GM19351 (cell line): ENCODE measurements at regions not wholly inside any gene's neighbourhood (a gene's known extent, or its start where the extent isn't known, plus 50 kb on each side); places are given as distances from the start of the nearest gene placed in this dataset.

ENCODE experiments used
- ATAC-seq: cut with Tn5 transposase; IDR thresholded peaks from one replicate; pipeline ENCODE4 v1.9.1; 2021; ENCODE audit warnings: mild to moderate bottlenecking, moderate library complexity; ENCODE audit not compliant: unreplicated experiment

DNA sequence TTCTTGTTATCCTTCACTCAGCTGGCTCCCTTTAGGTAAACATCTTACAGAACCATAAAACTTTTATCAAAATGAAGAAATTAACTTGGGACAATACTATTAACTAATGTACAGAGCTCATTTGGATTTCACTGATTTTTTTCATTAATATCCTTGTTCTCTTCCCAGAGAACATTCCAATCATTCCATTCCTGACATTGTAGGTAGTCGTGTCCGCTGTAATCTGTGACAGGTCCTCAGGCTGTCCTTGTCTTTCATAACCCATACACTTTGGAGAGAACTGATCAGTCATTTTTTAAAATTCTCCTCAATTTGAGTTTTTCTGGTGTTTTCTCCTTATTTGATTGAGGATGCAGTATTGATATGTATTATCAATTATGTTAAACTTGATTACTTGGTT is 916.8 kb downstream of the GALC start:
- no peak for ATAC-seq

DNA sequence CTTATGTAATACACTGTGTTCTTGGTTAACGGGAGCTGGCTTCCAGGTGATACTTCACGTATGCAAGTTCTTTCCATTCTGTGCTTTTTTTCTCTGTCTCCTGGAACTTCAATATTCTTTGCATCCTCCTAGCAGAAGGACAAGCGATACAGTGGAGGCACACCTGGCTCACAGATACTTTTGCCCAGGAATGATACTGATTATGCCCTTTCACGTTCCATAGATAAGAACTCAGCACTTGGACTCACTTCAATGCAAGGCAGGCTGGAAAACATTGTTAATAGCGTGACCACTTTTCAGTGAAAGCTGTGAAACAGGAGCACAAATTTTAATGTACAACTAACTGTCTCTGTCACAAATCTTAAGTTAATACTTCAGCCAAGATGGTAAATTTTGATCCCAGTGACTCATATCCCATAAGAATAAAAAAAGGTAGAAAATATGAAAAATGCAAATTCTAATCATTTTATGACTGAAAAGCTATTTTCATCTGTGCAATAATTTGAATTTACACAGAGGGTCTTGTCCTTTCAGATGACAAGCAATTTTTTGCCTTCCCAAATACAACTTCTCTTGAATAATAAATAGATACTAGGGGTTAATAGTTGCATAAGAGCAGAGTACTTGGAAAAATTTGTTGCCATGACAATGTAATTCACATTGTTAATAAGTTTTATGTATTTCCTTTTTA is 919.0 kb downstream of the GALC start:
- ATAC-seq, result no peak

DNA sequence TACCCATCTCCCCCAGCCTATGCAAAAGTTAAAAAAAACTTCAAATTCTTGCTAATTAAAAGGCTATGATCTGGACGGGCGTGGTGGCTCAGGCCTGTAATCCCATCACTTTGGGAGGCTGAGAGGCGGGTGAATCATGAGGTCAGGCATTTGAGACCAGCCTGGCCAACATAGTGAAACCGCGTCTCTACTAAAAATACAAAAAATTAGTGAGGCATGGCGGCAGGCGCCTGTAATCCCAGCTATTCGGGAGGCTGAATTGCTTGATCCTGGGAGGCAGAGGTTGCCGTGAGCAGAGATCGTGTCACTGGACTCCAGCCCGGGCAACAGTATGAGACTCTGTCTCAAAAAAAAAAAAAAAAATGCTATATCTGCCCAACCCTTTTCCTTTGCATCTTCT is 925.4 kb downstream of the GALC start:
- no peak for ATAC-seq

DNA sequence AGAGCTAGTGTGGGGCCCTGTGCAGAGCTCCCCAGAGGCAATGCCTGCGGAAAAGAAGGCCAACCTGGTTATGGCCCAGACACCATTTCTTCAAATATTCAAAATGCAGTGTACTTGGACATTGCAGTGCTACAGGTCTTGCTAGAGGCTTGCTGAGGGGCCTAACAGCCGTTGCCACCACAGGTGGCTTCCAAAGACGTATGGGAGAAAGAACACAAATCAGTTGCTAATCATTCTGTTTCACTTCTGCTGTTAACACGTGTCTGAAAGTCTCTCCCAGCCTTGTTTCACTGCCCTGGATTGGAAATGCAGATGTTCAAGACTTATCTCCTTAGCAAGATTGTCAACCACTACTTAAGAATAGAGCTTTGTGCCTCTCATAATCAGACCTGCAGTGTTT is 925.9 kb downstream of the GALC start:
- no peak for ATAC-seq

DNA sequence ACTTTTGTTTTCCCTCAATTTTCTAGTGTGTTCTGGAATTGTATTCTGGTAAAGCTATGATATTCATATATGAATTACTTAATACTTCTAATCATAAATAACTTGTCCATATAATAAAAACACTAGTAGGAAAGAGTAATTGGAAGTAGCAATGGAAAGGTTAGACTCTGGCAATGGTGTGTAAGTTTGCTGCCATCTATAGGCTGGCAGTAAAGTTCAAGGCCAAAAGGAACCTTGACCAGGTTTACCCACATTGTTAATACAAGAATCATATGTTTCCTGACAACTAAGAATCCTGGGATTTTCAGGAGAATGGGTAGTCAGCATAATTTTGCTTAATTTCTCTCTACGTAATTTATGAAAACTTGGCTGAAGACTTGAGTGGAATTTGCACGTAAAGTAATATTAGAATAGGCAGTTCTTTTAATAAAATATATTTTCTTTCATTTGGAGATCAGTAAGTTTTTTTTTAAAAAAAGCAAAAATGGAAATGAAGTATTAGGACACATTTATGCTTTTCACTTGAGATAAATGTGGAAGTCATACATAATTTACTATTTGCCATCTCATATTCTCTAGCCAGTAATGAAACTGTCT is 926.7 kb downstream of the GALC start:
- ATAC-seq, result no peak

DNA sequence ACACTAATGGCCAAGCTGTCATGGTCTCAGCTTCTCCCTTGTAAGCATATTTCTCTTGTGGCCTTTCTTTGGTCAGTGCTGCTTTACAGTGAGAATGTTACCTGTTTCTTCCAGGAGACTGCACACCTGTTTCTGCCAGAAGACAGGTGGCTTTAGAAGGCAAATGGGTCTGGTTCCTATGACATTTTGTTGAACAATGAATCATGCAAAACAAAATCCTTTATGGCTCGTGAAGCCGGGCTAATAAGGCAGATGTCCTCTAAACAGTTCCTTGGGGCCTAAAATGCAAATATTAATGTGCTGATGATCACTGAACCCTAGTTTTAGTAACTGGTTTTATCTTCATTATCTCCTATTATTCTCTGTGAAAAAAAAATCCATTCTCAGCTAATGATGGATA is 927.6 kb downstream of the GALC start:
- ATAC-seq, result no peak

DNA sequence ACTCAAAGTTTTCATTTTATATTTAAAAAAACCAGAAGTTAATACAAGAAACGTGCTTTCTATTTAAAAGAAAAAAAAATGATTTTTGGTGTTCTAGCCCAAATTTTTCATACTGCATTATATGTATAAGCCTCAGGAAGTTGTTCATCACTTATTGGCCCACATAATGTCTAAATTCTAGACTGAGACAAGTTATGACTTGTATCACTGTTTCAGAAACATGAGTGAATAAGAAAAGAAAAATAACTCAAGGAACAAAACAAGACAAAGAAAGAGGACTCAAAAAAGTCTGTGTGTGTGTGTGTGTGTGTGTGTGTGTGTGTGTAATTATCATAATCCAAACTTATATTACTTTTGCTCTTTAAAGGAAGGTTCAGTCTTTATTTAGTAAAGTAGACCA is 929.8 kb downstream of the GALC start:
- ATAC-seq, result no peak

DNA sequence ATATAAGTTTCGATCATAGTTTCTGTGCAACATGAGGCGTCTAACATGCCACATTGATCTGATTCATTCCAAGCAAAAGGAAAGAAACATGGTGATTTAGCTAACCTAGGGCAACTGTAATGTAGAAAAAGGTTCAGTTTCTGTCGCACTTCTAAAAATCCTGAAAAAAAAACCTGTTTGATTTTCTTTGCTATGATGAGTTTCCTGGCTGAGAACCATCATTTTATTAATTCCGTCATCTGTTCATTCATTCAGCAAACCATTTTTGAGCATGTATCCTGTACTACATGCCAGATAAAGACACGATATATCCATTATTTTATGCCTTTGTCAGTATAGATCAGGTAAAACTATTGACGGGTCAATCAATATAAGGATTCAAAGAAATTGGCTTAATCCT is 932.6 kb downstream of the GALC start:
- ATAC-seq, result no peak

DNA sequence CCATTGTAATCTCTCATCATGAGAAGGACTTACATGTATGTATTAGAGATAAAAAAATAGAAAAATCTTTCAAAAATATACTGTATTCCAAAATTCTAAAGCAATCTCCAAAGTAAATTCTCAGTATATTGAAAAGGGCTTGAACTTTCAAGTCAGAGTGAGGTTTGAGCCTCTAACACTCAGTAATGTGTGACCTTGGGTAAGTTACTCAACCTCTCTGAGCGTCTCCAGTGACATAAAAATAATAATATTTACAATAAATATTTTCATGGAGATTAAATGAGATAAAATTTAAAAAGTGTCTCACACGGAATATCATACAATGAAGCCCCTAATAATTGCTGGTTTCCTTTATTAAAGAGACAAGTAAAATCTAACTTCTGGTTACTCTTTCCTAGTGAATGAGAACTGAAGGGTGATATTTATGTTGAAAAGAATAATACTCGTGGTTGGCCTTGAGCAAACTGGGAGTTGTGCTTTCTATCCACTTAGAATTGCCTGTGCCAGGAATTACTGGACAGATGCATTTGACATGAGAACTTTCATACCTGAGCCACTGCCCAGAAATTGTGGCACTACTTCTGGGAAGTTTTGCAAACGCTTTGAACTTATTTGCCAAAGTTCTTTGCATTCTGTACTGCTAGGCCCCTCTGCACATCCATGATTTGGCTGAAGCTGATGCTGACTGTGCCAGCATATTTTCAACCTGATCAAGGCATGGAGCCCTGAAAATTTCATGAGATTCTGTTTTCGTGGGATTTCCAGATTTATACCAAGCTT is 933.7 kb downstream of the GALC start:
- ATAC-seq, result no peak

DNA sequence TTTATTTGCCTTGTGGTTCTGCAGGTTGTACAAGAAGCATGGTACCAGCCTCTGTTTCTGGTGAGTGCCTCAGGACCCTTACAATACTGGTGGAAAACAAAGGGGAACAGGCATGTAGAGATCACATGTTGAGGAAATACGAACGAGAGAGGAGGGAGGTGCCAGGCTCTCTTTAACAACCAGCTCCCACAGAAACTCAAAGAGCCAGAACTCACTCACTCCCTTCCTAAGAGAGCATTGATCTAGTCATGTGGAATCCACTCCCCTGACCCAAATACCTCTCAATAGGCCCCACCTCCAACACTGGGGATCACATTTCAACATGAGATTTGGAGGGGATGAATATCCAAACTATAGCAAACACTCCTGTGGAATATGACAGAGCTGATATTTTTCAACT is 938.0 kb downstream of the GALC start:
- no peak for ATAC-seq

DNA sequence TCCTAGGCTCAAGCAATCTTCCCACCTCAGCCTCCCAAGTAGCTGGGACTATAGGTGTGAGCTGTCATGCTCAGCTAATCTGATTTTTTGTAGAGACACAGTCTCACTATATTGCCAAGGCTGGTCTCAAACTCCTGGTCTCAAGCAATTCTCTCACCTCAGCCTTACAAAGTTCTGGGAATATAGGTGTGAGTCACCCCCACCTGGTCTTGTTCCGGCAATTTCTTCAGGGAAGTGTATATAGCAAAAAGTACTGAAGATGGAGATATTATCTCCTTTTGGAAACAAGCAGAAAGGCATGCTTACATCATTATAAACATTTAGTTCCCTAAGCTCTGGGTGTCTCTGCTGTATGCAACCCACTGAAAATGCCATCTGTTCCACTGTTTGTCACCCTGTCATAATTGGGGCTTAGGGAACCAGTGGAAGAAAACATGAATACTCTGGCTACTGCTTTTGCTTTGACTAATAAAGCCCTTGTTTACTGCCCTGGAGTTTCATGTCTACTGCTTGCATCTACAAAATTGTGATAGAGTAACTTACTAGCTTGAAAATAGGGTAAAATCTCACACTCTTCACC is 940.2 kb downstream of the GALC start:
- ATAC-seq, result no peak

DNA sequence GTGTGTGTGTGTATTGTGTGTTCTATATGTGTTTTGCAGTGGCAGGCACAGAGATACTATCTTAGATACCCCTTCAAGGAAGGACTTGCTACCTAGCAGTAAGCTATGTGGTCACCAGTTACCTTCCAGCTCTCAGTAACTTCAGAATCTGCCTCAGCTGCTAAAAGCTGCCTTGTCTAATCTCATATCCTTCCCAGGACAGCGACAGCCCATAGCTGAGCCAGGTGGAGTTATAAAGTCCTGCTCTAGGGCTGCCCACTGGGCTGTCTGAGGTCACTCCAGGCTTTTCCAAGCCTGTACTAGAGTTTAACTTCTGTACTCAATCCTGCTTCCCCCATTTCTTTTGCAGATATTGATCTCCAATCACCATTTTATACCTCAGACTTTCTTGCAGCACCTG is 942.6 kb downstream of the GALC start:
- ATAC-seq, result no peak

DNA sequence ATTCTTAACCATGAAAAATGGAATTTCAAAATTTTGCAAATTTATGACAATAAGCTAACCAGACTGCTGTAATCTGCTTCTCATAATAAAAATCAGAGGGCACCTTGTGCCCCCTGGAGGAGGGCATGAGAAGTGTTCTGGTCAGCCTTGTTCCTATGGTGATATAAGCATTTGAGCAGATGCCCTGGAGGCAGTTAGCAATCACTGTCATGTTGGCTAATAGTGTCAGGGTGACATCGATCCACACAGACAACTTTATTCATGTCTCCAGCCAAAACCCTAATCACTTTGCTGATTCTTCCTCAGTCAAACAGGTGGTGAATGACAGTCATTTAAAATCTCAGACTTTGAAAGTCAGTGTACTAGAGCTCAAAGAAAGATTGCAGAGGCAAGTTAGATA is 943.0 kb downstream of the GALC start:
- no peak for ATAC-seq

DNA sequence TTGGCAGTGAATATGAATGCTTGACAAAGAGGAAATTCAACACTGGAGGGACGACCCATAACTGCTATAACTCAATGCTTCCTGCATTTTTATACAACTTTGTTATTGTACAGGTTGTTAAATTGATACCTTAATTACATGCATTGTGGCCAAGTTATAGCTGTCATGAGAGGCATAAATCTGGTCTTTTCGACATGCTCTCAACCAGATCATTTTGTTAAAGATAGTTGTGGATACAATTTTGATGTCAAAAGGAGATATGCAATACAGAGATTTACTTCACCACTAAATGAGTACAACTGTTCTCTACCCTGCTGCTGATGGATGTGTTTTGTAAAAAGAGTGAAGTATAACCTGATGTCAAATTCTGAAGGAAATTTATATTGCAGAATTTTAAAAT is 946.0 kb downstream of the GALC start:
- ATAC-seq, result no peak

DNA sequence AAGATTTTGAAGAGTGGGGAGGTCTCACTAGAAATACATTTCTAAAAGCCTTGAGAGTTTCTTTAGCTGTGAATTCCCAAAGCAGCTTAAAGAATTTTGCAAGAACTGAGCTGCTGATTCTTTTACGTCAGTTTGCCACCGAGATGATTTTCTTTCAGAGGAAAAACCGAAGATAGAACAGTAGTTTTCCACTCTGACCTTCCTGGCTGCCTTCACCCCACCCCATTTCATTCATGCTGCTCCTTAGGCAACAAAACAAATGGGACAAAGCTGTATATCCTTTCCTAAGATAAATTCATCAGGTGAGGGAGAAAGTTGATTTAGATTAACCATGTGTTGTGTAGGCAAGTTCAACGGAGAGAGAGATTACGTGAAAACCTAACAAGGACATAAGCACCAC is 947.0 kb downstream of the GALC start:
- no peak for ATAC-seq

DNA sequence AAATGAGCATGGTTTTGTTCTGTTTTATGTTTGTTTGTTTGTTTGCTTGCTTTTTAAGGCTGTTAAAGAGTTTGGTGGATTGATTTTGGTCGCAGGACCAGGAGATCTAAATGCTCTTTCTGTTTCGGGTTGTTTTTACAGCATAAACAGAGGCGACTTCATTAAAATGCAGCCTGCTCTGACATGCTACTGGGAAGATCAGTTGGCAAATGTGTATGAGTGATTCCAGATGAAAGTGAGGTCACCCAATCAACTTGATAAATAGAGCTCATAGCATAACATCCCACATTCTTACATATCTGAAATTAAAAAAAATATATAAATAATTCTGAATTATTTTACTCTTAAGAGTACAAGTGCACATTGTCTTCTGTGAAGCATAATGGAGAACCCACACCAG is 947.7 kb downstream of the GALC start:
- no peak for ATAC-seq

DNA sequence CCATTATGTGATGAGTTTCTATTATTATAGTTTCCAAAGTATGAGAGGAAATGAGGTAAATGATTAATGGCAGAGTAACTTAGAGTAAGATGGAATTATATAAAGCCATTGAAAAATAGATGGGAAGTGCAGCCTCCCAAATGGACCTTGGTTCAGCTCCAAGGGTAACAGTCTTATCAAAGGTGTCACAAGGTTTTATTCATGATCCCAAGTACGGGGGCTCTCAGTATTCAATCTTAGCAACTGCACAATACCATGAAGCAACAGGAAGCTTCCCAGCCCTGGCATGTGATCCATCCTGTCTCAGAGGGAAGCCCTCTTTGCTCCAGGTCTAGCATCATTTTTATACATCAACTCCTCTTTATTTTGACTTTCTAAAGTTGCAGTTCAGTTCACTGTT is 948.2 kb downstream of the GALC start:
- ATAC-seq, result no peak

DNA sequence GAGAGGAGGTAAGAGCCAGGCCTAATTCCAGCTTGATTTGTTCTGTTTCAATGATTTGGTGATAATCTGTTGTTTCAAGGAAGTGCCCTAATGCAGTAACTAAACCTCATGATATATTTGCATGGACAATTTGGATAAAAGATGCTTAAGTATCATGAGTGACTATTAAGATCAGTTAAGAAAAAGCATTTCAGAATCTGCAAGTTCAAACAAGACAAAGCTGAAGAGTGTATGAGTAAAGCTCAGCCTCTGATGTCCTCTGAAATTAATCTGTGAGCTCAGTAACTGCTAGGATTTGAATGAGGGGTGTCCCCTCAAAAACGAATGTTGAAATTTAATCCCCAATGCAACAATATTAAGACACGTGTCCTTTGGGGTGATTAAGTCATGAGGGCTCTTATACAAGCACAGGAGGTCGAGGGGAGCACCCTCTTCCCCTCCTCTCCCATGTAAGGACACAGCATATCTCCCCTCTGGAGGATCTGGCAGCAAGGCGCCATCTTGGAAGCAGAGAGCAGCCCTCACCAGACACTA is 949.2 kb downstream of the GALC start:
- no peak for ATAC-seq

DNA sequence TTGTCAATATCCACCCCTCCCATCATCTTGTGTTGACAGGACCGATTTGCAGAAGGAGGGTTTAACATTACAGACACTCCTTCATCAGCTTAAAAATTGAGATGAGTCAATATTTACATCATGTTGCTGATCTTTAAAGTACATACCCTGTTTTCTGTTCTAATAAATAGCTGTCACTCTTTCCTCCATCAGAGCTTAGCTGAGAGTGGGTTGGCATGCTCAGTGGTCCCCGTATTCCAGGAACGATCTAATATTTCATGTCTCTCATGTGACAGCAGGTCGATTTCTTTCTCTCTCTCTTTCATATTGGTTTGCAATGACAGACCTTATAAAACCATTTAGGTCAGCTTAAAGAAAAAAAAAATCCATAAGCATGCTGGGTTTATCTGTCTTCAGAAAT is 950.6 kb downstream of the GALC start:
- no peak for ATAC-seq

DNA sequence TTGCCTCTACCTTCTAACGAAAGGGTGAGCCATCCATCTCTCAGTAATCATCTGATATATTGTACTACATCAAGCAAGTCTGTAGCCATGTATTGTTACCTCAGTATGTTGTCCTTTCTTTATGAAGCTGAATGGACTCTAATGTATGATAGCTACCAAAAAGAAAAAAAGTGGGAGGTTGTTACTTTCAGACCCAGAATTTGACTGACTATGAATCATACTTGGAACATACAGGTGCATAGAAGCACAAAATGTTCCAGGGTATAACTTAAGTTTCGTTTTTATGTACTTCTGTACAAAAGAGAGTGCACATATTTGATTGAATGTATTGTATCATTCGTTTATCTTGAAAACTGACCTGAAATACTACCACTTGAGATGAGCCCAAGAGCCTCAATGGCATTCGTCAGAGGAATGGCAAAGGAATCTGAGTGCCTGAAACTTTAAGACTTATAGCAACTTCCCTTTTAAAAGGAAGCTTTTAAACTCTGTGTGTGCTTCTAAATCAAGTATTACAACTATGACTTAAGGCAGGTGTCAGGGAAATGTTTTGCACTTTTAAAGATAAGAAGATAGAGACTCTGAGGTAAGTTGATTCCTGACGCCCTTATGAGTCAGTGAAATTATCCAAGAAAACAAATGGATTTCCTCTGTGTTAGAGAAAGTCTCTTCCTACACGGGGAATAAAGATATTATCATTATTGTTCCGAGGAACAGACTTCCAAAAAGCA is 951.5 kb downstream of the GALC start:
- no peak for ATAC-seq

DNA sequence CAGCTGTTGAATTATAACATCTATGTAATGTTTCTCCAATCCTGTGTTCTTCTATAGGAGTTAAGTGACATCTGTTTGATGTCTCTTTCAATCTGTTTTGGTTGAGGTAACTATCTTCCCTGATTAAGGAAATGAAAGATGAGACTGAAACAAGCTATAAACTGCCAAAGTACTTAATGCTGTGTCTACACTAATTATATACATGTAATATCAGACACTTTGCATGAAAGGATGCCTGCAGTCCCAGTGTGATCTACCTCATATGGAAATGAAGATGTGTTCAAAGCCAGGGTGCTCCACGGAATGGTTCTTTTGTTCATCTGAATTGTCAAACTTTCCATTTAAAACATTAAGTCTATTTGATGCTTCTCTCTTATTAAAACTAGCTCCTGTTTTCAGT is 958.3 kb downstream of the GALC start:
- ATAC-seq, result no peak
